Spleen (tissue), 11 donors: ENCODE measurements at regions not wholly inside any gene's neighbourhood (a gene's known extent, or its start where the extent isn't known, plus 50 kb on each side); places are given as distances from the start of the nearest gene placed in this dataset.

ENCODE experiments used
- DNase-seq: peaks from one replicate; pipeline ENCODE4 v3.0.0-alpha.2; 2020
- H3K27ac ChIP-seq, 8 donors: fragments of 200-600 bp; sonication (generic) in 7 of 8; 1 replicate in 4 of 8; 2 replicates in 4 of 8; pipeline versions ENCODE4 v1.5.0 to v1.8.0; 2016 to 2021; ENCODE audit warnings: inconsistent platforms in 4 of 8, mild to moderate bottlenecking in 4 of 8, moderate library complexity in 1 of 8
- H3K27me3 ChIP-seq, 7 donors: fragments of 200-600 bp; sonication (generic) in 6 of 7; replicated peaks in 1 of 7; 1 replicate in 4 of 7; 2 replicates in 3 of 7; pipeline versions ENCODE4 v1.5.0 to v1.8.0; 2016 to 2021; ENCODE audit warnings: inconsistent platforms in 3 of 7, mild to moderate bottlenecking in 1 of 7
- H3K36me3 ChIP-seq, 6 donors: fragments of 200-600 bp; sonication (generic) in 5 of 6; 1 replicate in 4 of 6; 2 replicates in 2 of 6; pipeline versions ENCODE4 v1.5.0 to v1.8.0; 2016 to 2021; ENCODE audit warnings: inconsistent platforms in 2 of 6
- H3K4me1 ChIP-seq, 6 donors: fragments of 200-600 bp; sonication (generic) in 5 of 6; 1 replicate in 3 of 6; 2 replicates in 3 of 6; pipeline versions ENCODE4 v1.5.0 to v1.8.0; 2016 to 2021; ENCODE audit warnings: inconsistent platforms in 3 of 6
- H3K4me3 ChIP-seq, 8 donors: fragments of 200-600 bp; sonication (generic) in 7 of 8; 1 replicate in 4 of 8; 2 replicates in 4 of 8; pipeline versions ENCODE4 v1.5.0 to v1.8.0; 2016 to 2021; ENCODE audit warnings: inconsistent platforms in 4 of 8, mild to moderate bottlenecking in 4 of 8, moderate library complexity in 2 of 8
- H3K9me3 ChIP-seq, 8 donors: fragments of 200-600 bp; sonication (generic) in 7 of 8; 1 replicate in 4 of 8; 2 replicates in 4 of 8; pipeline versions ENCODE4 v1.5.0 to v1.8.0; 2016 to 2021; ENCODE audit warnings: inconsistent platforms in 4 of 8
- POLR2A ChIP-seq, 3 donors: fragments of 450-650 bp; IDR thresholded peaks; one replicate each; pipeline ENCODE4 v1.5.1; 2017; ENCODE audit warnings: antibody characterized with exemption in 3 of 3, mild to moderate bottlenecking in 1 of 3
- POLR2AphosphoS5 ChIP-seq, 3 donors: sonication (generic); formaldehyde crosslinking; IDR thresholded peaks; one replicate each; pipeline ENCODE4 v1.5.1; 2017; ENCODE audit warnings: antibody characterized with exemption in 3 of 3
- WGBS, 5 donors: extraction: QIAGEN DNeasy Blood & Tissue Kit in 3 of 5; methylation state at CpG; one replicate each; pipeline versions ENCODE4 v1.1.5 to v1.1.7; 2013 to 2018; 5-methylcytosine and 5-hydroxymethylcytosine counted together
- intact Hi-C: fragments of 100-400 bp; cut with DNase I; formaldehyde crosslinking; loops from one replicate; pipeline ENCODE4 v1.15.0; 2023; ENCODE audit warnings: low total_unique reads
- TF ChIP-seq, protein P1 (sequence below), 11 experiments: fragments of 200-600 bp in 7 of 11; fragments of 450-650 bp in 4 of 11; sonication (generic) in 4 of 11; IDR thresholded peaks in 8 of 11; conservative IDR thresholded peaks in 3 of 11; 1 replicate in 7 of 11; 2 replicates in 4 of 11; pipeline versions ENCODE4 v1.4.0 to v1.8.0; 2016 to 2021; ENCODE audit warnings: antibody characterized with exemption in 11 of 11, inconsistent platforms in 4 of 11, mild to moderate bottlenecking in 1 of 11
- donor health status: healthy with polysubstance abuse.
- donor health status: DM: no; HTN: no; CAD: no; lungs with moderate emphysema.
- donor health status: DM: no; HTN: no; CAD: no.
- donor health status: Bipolar disorder and iron deficiency.
- donor health status: healthy.
- donor health status: DM: no; HTN: no; CAD: no.
- donor health status: DM: yes; HTN: yes; CAD: no.

DNA sequence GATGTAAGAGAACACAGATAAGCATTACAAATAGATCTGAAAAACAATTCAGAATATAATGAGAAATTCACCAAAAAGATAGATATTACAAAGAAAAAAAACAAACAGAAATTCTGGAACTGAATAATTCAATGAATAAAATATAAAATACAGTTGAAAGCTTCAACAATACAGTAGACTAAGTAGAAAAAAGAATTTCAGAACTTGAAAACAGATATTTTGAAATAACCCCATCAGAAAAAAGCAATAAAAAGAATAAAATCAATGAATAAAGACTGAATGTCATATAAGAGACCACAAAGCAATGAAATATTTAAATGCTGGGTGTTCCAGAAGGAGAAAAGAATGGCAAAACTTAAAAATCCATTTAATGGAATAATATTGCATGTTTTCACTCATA lies 611.4 kb upstream of the GHITM start:
- H3K27me3 ChIP-seq: no peaks in the 10 kb centered on the region
- peaks cover 0 to 56% (median 37%) of the 10 kb centered on the region in 8 donors for H3K9me3 ChIP-seq
- no peaks in the 10 kb centered on the region for H3K36me3 ChIP-seq
- no peaks in the 10 kb centered on the region for H3K4me1 ChIP-seq
- no peak for DNase-seq
- no peak overlapping the region for H3K27ac ChIP-seq
- H3K4me3 ChIP-seq: no peak overlapping the region
- intact Hi-C loops: no loop called here
- TF ChIP-seq POLR2AphosphoS5 (IDR thresholded peaks at IDR 0.05): no peak
- TF ChIP-seq, protein P1, sequence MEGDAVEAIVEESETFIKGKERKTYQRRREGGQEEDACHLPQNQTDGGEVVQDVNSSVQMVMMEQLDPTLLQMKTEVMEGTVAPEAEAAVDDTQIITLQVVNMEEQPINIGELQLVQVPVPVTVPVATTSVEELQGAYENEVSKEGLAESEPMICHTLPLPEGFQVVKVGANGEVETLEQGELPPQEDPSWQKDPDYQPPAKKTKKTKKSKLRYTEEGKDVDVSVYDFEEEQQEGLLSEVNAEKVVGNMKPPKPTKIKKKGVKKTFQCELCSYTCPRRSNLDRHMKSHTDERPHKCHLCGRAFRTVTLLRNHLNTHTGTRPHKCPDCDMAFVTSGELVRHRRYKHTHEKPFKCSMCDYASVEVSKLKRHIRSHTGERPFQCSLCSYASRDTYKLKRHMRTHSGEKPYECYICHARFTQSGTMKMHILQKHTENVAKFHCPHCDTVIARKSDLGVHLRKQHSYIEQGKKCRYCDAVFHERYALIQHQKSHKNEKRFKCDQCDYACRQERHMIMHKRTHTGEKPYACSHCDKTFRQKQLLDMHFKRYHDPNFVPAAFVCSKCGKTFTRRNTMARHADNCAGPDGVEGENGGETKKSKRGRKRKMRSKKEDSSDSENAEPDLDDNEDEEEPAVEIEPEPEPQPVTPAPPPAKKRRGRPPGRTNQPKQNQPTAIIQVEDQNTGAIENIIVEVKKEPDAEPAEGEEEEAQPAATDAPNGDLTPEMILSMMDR (IDR thresholded peaks at IDR 0.05 in 8 of 11, conservative IDR thresholded peaks at IDR 0.05 in 3 of 11): no peak
- no peak for TF ChIP-seq POLR2A (IDR thresholded peaks at IDR 0.05)

GRCh38 chr10:83533290-83533689 lies 606.0 kb upstream of the GHITM start:
- peaks cover 0 to 26% (median 15%) of the 10 kb centered on the region in 8 donors for H3K9me3 ChIP-seq
- no peak overlapping the region for H3K27ac ChIP-seq
- no peak for DNase-seq
- TF ChIP-seq POLR2A (IDR thresholded peaks at IDR 0.05) (no peak), POLR2AphosphoS5 (IDR thresholded peaks at IDR 0.05) (no peak)
- TF ChIP-seq, protein P1 (IDR thresholded peaks at IDR 0.05 in 8 of 11, conservative IDR thresholded peaks at IDR 0.05 in 3 of 11): no peak
- H3K4me3 ChIP-seq: no peak overlapping the region
- 30 to 45% (median 32%) methylated on average over 1 of the region's 1 CpG for WGBS, 5 donors
- intact Hi-C loops: no loop called here
- H3K4me1 ChIP-seq: no peaks in the 10 kb centered on the region
- no peaks in the 10 kb centered on the region for H3K27me3 ChIP-seq
- no peaks in the 10 kb centered on the region for H3K36me3 ChIP-seq

DNA sequence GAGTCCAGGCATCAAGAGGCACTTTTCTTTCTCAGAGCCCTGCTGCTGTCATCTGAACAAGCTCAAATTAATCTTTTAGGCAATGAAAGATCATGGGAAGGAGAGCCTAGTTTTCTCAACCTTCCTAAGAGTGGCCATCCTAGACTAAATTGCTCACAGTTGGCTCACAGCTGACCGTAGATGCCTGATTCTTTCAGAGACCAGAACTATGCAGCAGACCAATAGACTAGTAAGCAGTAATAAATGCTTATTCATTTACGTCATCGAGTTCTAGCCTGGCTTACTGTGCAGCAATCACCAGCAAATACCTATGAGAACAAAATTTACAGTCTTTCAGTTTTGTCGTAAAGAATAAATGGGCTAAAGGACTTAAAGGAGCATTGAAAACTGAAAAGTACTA lies 602.9 kb upstream of the GHITM start:
- Histone ChIP-seq H3K4me3 (no peak overlapping the region), H3K27me3 (no peaks in the 10 kb centered on the region), H3K36me3 (no peaks in the 10 kb centered on the region), H3K9me3 (no peaks in the 10 kb centered on the region), H3K4me1 (no peaks in the 10 kb centered on the region), H3K27ac (no peak overlapping the region)
- no peak for DNase-seq
- 86 to 92% (median 90%) methylated on average over 4 of the region's 4 CpGs for WGBS, 5 donors
- intact Hi-C loops: no loop called here
- TF ChIP-seq POLR2A (IDR thresholded peaks at IDR 0.05) (no peak), POLR2AphosphoS5 (IDR thresholded peaks at IDR 0.05) (no peak)
- TF ChIP-seq, protein P1 (IDR thresholded peaks at IDR 0.05 in 8 of 11, conservative IDR thresholded peaks at IDR 0.05 in 3 of 11): no peak

- Histone ChIP-seq H3K9me3 (no peaks in the 10 kb centered on the region), H3K4me1 (no peaks in the 10 kb centered on the region), H3K36me3 (no peaks in the 10 kb centered on the region), H3K4me3 (no peak overlapping the region), H3K27ac (no peak overlapping the region), H3K27me3 (no peaks in the 10 kb centered on the region)
- DNase-seq: no peak
- TF ChIP-seq POLR2A (IDR thresholded peaks at IDR 0.05): no peak
- no peak for TF ChIP-seq POLR2AphosphoS5 (IDR thresholded peaks at IDR 0.05)
- TF ChIP-seq, protein P1 (IDR thresholded peaks at IDR 0.05 in 8 of 11, conservative IDR thresholded peaks at IDR 0.05 in 3 of 11): no peak
- intact Hi-C loops: no loop called here
These were observed 601.3 kb upstream of the GHITM start for GRCh38 chr10:83538047-83538446.
